HCT116 (cell line): ENCODE measurements at regions not wholly inside any gene's neighbourhood (a gene's known extent, or its start where the extent isn't known, plus 50 kb on each side); places are given as distances from the start of the nearest gene placed in this dataset.

ENCODE experiments used
- ATAC-seq: fragments of 200-7000 bp; cut with Tn5 transposase; 2 replicates; pipeline ENCODE4 v1.9.1; 2020; ENCODE audit warnings: mild to moderate bottlenecking, moderate library complexity
- BruUV-seq: library from RNA; stranded (reverse); fragments of 400-500 nt; replicated peaks from 2 replicates; lab custom pipeline; 2021; lab: Mats Ljungman, UMichigan
- CTCF ChIA-PET: fragments of 300-600 bp; sonication (Branson Sonifier 250); formaldehyde crosslinking; loops from one replicate; lab custom pipeline; 2021; ENCODE audit warnings: antibody characterized with exemption; lab: Charles Lee
- POLR2A ChIA-PET: fragments of 300-600, 350-600 bp; sonication (Branson Sonifier 250); formaldehyde crosslinking; loops from one replicate; lab custom pipeline; 2021; ENCODE audit warnings: antibody characterized with exemption; lab: Charles Lee
- RAD21 ChIA-PET, 2 experiments: fragments of 300-600 bp; sonication (Branson Sonifier 250); formaldehyde crosslinking; loops; one replicate each; lab custom pipeline; 2023; ENCODE audit warnings: low total read pairs in 2 of 2; ENCODE audit not compliant: uncharacterized antibody in 2 of 2, unreplicated experiment in 2 of 2, low non-redundant PET in 1 of 2; lab: Charles Lee
- DNase-seq: peaks from one replicate; pipeline ENCODE4 v3.0.0-alpha.2; 2010; ENCODE audit warnings: low read depth, low spot score
- H2AFZ ChIP-seq: fragments of 200-600 bp; shearing (Covaris generic), sonication (generic); 2 replicates; pipeline ENCODE4 v1.6.1; 2017; ENCODE audit warnings: low read depth, mixed run types, mixed read lengths, antibody characterized with exemption, low read length; ENCODE audit not compliant: poor library complexity, severe bottlenecking
- H3K27ac ChIP-seq: 2 replicates; pipeline ENCODE4 v1.5.1; 2012; ENCODE audit warnings: low read depth, low read length
- H3K27me3 ChIP-seq: fragments of 200-600 bp; sonication (generic); 2 replicates; pipeline ENCODE4 v1.6.1; 2016; ENCODE audit warnings: mixed run types, low read length, mixed read lengths; ENCODE audit not compliant: insufficient read depth
- H3K36me3 ChIP-seq, 2 experiments: fragments of 200-500 bp in 1 of 2; fragments of 200-600 bp in 1 of 2; sonication (Bioruptor generic) in 1 of 2; sonication (generic) in 1 of 2; 2 replicates each; pipeline versions ENCODE4 v1.5.1 to v1.6.1; 2014 to 2016; ENCODE audit warnings: low read length in 2 of 2, inconsistent platforms in 1 of 2, mixed read lengths in 1 of 2, mixed run types in 1 of 2; ENCODE audit not compliant: insufficient read depth in 2 of 2, control insufficient read depth in 1 of 2
- H3K4me1 ChIP-seq, 2 experiments: fragments of 200-600 bp in 1 of 2; sonication (generic) in 1 of 2; 2 replicates each; pipeline versions ENCODE4 v1.5.1 to v1.6.1; 2012 to 2017; ENCODE audit warnings: low read length in 2 of 2, inconsistent platforms in 1 of 2, mild to moderate bottlenecking in 1 of 2, mixed read lengths in 1 of 2, mixed run types in 1 of 2, moderate library complexity in 1 of 2; ENCODE audit not compliant: insufficient read depth in 2 of 2, control insufficient read depth in 1 of 2
- H3K4me2 ChIP-seq: fragments of 200-600 bp; sonication (generic); 2 replicates; pipeline ENCODE4 v1.6.1; 2017; ENCODE audit warnings: mixed run types, low read length, mixed read lengths
- H3K4me3 ChIP-seq, 2 experiments: fragments of 200-600 bp in 1 of 2; sonication (generic) in 1 of 2; replicated peaks in 1 of 2; 2 replicates each; pipeline ENCODE4 v1.5.1; 2011 to 2016; ENCODE audit warnings: low read length in 2 of 2, control low read depth in 1 of 2, low read depth in 1 of 2, mild to moderate bottlenecking in 1 of 2, mixed read lengths in 1 of 2, mixed run types in 1 of 2
- H3K79me2 ChIP-seq: fragments of 200-600 bp; sonication (generic); 2 replicates; pipeline ENCODE4 v1.6.1; 2017; ENCODE audit warnings: mild to moderate bottlenecking, mixed run types, low read length, moderate library complexity, mixed read lengths; ENCODE audit not compliant: insufficient read depth
- H3K9ac ChIP-seq: fragments of 200-600 bp; sonication (generic); 2 replicates; pipeline ENCODE4 v1.6.1; 2016; ENCODE audit warnings: low read length, mixed read lengths
- H3K9me2 ChIP-seq: fragments of 200-600 bp; sonication (generic), shearing (Covaris generic); 2 replicates; pipeline ENCODE4 v1.6.1; 2017; ENCODE audit warnings: mixed run types, mild to moderate bottlenecking, moderate library complexity; ENCODE audit not compliant: insufficient read depth
- H3K9me3 ChIP-seq, 2 experiments: fragments of 200-500 bp in 1 of 2; fragments of 200-600 bp in 1 of 2; sonication (Bioruptor generic) in 1 of 2; sonication (generic) in 1 of 2; 2 replicates each; pipeline ENCODE4 v1.6.1; 2014 to 2017; ENCODE audit warnings: low read length in 2 of 2, mixed read lengths in 2 of 2, inconsistent platforms in 1 of 2, low read depth in 1 of 2, mild to moderate bottlenecking in 1 of 2, mixed run types in 1 of 2, moderate library complexity in 1 of 2; ENCODE audit not compliant: control insufficient read depth in 1 of 2, insufficient read depth in 1 of 2
- H4K20me1 ChIP-seq: fragments of 200-600 bp; sonication (generic), shearing (Covaris generic); 2 replicates; pipeline ENCODE4 v1.6.1; 2017; ENCODE audit warnings: mixed run types, mild to moderate bottlenecking, moderate library complexity; ENCODE audit not compliant: insufficient read depth
- CBX3 ChIP-seq: IDR thresholded peaks from 2 replicates; pipeline ENCODE4 v1.6.1; 2012; ENCODE audit warnings: low read depth
- CEBPB ChIP-seq: IDR thresholded peaks from 2 replicates; pipeline ENCODE4 v1.6.1; 2012; ENCODE audit warnings: low read depth
- ELF1 ChIP-seq: IDR thresholded peaks from 2 replicates; pipeline ENCODE4 v1.6.1; 2012; ENCODE audit warnings: low read depth, borderline replicate concordance
- EZH2 ChIP-seq: fragments of 200-600 bp; sonication (generic); IDR thresholded peaks from 2 replicates; pipeline ENCODE4 v1.6.1; 2017; ENCODE audit warnings: antibody characterized with exemption, mixed run types
- JUND ChIP-seq: IDR thresholded peaks from 2 replicates; pipeline ENCODE4 v1.6.1; 2012
- POLR2A ChIP-seq: IDR thresholded peaks from 2 replicates; pipeline ENCODE4 v1.7.0; 2011; ENCODE audit warnings: borderline replicate concordance; ENCODE audit not compliant: insufficient read depth, insufficient read length; ENCODE audit errors: extremely low read depth
- POLR2AphosphoS5 ChIP-seq: IDR thresholded peaks from 2 replicates; pipeline ENCODE4 v1.6.1; 2011; ENCODE audit warnings: mild to moderate bottlenecking, low read depth, low read length, moderate library complexity
- RAD21 ChIP-seq: IDR thresholded peaks from 2 replicates; pipeline ENCODE4 v1.6.1; 2012; ENCODE audit warnings: low read depth, mild to moderate bottlenecking
- REST ChIP-seq: IDR thresholded peaks from 2 replicates; pipeline ENCODE4 v1.6.1; 2012; ENCODE audit warnings: low read depth
- ZBTB33 ChIP-seq: IDR thresholded peaks from 2 replicates; pipeline ENCODE4 v1.6.1; 2011; ENCODE audit warnings: mild to moderate bottlenecking, low read length, moderate library complexity; ENCODE audit not compliant: insufficient replicate concordance; ENCODE audit errors: extremely low read depth
- ZNF274 ChIP-seq: fragments of 200-500 bp; sonication (Bioruptor generic); IDR thresholded peaks from 2 replicates; pipeline ENCODE4 v1.6.1; 2014; ENCODE audit warnings: mild to moderate bottlenecking, low read depth, low read length, inconsistent platforms
- intact Hi-C: fragments of 100-400 bp; cut with micrococcal nuclease; formaldehyde crosslinking; loops from 2 replicates; pipeline ENCODE4 v1.10.0; 2022

- no peak for TF ChIP-seq REST
- no peak for TF ChIP-seq ZNF274
- TF ChIP-seq POLR2A: no peak
- TF ChIP-seq ZBTB33: no peak
Observed at GRCh38 chr4:141415651-141416050, 195.0 kb downstream of the ZNF330 start (continued).

GRCh38 chr4:141416219-141416618 lies 195.5 kb downstream of the ZNF330 start:
- CTCF ChIA-PET: no interaction called here
- H3K9me2 ChIP-seq: no peaks in the 10 kb centered on the region
- H3K4me3 ChIP-seq: no peak overlapping the region
- intact Hi-C loops: no loop called here
- no TSS peak for BruUV-seq
- no peaks in the 10 kb centered on the region for H3K79me2 ChIP-seq
- H3K9me3 ChIP-seq: no peaks in the 10 kb centered on the region
- ATAC-seq (no peak), DNase-seq (no peak)
- H3K4me1 ChIP-seq: no peaks in the 10 kb centered on the region
- no peaks in the 10 kb centered on the region for H3K27me3 ChIP-seq
- RAD21 ChIA-PET: no interaction called here
- H3K27ac ChIP-seq: no peak overlapping the region
- no peaks in the 10 kb centered on the region for H3K36me3 ChIP-seq
- no peaks in the 10 kb centered on the region for H4K20me1 ChIP-seq
- H3K9ac ChIP-seq: no peak overlapping the region
- POLR2A ChIA-PET: no interaction called here
- no peak overlapping the region for H2AFZ ChIP-seq
- H3K4me2 ChIP-seq: no peak overlapping the region
- TF ChIP-seq JUND (no peak), EZH2 (no peak), ZBTB33 (no peak), RAD21 (no peak), POLR2AphosphoS5 (no peak), CEBPB (no peak), ELF1 (no peak), REST (no peak), CBX3 (no peak)
